ENCODE measurements at regions not wholly inside any gene's neighbourhood (a gene's known extent, or its start where the extent isn't known, plus 50 kb on each side); places are given as distances from the start of the nearest gene placed in this dataset.

DNA sequence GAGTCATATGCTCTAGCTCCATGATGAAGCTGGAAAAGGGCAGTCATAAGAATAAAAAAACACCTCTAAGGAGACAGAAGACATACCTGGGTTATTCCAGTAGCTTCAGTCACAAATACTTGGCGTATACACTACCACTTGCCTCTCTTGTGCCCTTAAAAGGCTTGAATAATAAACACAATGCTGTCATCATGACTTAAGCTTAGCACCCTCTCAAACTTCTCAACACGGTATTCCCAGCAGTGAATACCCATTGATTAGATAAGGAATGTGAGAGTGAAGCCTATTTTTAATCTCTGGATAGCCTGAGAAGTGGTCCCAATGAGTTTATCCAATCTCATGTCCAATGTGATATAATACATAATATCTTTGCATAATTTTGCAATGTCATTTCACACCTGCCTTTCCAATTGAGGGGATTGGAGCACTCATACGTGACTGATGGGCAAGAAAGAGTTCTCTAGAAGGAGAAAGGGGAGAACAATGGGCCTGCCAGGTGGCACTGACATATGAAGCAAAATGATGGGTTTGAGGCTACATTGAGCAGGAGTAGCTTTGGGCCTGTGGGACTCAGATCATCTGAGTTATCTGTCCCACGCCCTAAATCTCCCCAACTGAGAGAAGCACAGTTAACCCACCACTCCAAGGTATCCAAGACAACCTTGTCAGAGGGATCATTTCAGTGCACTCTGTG, 298.6 kb upstream of the DAB1 start:
- no peak for DNase-seq

DNA sequence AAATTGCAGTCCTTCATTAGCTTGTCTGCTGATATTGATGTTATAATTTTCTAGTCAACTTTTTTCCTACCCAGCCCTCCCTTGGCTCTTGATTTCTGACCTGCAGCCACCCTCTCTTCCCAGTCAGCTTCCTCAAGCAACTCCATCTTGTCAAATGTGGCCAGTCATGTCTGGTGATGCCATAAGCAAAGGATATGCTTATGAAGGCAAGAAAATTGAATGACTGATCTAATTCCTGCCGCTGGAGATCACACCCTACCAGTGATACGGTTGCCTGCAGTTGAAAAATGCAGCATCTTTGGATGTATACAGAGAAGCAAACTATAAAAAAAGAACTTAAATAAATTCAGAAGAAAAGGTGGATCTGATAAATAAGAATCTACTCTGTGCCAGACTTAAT, 297.1 kb upstream of the DAB1 start:
- no peak for DNase-seq

DNA sequence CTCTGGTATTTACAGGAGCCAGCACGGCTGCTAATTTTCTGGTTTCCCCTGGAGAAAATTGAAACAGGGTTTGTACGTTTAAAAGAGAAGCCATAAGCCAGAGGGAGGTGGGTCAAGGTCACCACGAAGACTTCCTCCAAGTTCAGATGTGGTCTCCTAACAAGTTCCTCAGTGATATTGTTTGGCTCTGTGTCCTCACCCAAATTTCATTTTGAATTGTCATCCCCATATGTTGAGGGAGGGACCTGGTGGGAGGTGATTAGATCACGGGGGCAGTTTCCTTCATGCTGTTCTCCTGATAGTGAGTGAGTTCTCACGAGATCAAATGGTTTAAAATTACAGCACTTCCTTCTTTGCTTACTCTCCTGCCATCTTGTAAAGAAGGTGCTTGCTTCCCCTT, 295.4 kb upstream of the DAB1 start:
- DNase-seq, result no peak

DNA sequence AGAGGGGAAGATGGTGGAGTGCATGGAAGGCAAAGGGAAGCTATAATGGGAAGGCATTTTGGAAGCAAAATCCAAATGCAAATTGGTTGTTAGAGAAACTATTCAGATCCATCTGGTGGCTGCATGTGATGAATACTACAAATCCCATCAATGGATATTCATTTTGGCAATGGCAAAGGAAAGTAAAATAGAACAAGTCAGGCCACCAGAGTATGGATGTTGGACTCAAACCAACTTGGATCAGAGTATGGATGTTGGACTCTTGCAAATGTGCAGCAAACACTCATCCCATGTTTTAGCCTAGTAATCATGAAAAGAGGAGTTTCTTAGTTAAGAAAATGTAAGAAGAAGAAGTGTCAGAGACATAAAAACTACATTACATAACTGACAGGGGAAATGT, 289.6 kb upstream of the DAB1 start:
- DNase-seq, result no peak

DNA sequence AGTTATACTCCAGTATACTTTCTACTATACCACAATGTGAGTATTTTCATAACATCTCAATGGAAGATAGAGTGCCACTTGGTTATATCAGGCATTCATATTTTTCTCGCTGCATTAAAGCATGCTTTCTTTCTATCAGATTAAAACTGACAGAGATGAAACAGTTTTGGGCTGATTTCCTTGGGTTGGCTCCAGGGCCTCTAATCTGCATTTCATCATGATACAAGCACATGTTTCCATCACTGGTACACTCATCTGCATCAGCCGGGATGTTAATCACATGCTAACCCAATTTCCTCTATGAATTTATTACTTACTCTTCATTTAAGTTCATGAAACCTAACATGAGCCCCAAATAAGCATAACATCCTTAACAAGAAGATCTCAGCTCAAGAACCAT, 289.0 kb upstream of the DAB1 start:
- no peak for DNase-seq

DNA sequence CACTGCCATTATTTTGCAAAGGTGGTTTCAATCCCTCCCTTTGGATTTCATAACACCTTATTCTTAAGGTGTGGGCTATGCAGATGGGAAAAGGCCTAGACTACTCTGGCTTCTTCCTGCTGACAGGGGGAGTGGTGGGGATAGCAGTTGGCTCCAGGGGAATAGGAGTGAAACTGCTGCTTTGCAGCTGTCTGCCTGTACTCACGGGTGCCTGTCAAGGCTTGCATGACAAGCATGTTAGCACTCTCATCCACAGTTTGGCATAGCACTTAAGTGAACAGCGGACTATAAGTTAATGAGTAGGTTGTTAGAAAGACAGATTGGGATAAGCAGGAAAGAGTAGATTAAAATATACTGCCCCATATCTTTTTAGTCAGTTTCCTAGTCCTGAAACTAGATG, 287.5 kb upstream of the DAB1 start:
- no peak for DNase-seq

DNA sequence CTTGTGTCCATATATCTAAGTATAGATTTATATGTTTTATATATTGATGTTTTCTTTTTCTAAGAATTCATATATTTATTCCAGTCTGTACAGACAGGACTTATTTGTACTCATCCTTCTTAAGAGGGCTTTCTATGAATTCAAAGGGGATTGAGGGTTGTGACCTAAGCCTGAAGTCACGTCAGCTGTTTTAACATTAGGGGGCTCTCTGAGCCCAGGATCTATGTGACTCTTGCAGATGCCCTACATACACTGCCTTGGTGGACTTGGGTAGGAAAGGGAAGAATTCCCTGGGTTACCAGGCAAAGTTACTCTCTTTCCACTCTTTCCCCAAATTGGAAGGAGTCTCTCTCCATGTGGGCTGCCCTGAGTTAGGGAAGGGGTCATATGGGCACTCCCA, 283.8 kb upstream of the DAB1 start:
- no peak for DNase-seq

DNA sequence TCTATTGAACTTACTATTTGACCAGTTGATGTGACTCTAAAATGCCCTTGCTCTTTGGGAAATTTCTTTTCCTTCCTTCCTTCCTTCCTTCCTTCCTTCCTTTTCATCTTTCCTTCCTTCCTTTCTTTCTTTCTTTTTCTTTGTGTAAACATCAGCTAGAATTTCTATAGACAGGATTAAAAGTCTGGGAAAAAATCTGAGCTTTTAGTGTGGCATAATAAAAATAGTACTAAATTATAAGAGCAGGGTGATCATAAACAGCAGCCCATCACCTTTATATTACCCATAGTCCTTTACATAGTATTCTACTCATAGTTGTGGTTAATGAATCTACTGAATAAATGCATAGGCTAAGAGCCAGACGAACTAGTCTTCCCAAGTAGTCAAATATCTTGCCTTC, 281.0 kb upstream of the DAB1 start:
- DNase-seq, result no peak

DNA sequence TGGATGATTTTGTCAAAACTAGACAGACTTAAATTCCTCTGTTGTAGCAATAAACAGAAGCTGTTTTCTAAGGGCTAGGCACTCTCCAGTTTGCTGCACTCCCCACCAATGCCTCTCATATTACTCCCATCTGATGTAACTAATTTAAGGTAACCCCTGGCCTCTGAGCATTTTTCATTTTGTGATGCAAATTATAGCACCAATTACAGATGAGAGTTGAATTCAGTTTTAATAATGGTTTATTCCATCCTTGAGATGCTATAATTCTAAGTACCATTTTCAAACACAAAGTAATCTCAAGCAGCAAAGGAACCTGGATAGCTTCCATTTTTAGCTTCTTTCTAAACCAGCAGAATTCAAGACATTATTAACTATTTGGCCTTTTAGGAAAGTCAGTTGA, 280.4 kb upstream of the DAB1 start:
- DNase-seq, result no peak

DNA sequence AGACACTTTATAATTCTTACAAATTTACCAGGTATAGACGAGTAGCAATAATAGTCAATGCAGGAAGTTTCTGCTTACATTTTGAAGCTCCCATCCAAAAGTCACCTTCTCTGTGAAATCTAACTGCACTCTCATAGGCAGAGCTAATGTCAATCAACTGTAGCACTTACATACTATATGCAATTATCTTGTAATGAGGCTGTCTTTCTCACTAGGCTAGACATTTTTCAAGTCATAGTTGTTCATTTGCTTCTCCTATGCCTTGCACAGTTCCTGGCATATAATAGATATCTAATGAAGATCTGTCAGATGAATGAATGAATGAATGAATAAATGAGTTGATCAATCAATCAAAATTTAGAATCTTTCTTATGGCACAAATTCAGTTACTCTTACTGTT, 273.0 kb upstream of the DAB1 start:
- no peak for DNase-seq

DNA sequence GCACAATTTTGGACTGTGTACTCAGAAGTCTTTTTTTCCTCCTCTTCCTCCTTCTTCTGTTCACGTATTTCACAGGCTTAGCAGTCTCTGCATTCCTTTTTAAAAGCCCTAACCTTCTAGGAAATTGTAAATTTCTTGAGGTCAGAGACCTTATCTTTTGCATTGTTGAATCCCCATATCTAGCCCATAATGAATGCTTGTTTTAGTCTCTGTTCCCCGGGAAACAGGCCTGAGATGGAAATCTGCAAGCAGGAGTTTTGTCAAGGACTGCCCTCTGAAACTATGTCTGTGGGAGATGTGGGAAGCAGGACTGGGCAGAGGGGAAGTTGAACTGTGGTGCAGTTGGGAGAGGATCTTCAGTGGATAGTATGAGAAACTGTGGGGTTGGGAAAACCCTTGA, 272.2 kb upstream of the DAB1 start:
- DNase-seq, result no peak

DNA sequence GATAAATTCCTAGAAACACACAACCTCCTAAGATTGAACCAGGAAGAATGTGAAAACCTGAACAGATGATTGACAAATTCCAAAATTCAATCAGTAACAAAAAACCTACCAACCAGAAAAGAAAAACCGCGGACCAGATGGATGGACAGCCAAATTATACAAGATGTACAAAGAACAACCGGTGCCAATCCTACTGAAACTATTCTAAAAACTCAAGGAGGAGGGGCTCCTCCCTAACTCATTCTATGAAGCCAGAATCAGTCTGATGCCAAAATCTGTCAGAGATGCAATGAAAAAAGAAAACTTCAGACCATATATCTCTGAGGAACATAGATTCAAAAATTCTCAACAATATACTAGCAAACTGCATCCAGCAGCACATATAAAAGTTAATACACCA, 262.4 kb upstream of the DAB1 start:
- no peak for DNase-seq

DNA sequence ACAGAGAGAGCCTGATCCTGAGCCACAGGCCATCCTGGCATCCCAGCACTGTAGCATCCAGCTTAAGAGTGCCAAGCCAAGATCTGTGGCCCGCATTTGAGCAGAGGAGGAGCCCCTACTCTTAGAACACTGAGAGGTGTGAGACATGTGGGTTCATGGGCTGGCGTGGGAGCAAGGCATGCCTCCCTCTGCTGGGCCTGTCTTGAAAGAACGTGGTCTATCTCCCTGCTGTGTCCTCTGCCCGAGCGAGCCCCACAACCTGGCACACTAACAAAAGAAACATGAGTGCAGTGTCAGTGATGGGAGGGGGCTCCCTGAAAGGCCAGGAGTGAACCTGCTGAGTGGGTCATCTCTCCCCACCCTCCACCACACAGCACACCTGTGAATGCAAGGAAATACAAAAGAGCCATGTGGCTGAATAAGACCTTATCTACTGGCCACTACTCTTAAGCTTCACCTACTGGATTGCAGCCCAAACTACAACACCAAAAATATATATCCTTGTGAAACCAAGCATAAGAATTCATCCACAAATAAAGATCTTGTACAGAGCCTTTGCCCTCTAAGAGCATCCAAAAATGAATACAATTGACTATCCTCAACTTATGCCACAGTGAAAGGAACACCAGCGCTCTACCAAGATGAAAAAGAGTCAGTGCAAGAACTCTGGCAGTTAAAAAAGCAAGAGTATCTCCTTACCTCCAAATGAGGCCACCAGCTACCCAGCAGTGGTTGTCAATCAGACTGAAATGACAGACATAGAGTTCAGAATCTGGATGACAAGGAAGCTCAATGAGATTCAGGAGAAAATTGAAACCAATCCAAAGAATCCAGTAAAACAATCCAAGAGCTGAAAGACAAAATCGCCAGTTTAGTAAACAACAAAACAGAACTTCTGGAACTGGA, 259.4 kb upstream of the DAB1 start:
- no peak for DNase-seq

DNA sequence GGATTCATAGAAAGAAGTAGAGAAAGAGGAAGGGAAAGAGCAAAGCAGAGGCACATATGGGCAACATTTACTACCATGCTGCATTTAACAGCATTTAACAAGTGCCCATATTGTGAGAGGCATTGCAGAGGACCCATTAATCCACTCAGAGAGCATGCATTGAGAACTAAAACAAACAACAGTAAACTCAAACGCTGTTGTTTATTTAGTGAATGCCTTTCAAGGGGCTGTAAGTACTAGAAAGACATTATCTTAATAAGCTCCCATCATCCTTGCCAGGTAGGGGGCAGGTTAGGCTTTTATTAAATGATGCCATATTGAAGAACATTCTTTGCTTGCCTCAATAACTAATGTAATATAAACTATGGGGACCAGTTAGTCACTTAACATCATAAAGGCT, 254.3 kb upstream of the DAB1 start:
- DNase-seq, result no peak

DNA sequence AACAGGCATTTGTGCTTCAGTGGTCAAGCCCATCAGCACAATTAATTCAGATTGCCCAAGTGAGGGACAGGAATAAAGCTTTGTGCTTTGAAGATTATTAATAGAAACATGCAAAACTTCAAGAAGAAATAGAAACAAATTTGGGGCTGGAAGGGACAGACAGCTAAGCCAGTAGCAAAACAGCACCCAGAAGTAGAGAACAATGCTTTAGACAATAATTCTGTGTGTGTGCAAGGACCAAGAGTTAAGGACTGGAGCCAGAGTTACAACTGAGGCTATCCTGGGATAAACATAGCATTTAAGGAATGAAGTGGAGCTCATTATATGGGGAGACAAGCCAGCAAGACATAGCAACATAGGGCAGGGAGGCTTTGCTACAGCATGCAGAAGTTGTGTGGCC, 251.9 kb upstream of the DAB1 start:
- no peak for DNase-seq

DNA sequence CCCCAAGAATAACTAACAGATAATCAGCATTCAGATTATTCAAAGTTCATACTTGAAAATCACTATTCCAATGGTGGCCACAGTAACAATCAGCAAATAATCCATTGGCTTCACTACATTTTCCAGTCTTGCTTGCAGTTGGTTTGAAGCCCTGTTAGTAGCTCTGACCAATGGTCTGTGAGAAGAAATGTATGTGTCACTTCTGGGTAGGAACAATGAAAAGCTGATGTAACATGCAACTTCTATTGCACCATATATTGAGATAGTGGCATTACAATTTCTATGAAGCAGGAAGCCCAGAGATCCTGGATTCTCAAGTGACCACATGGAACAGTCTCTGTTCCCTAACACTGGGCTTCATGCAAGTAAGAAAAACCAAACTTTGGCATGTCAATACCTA, 250.9 kb upstream of the DAB1 start:
- DNase-seq, result no peak

DNA sequence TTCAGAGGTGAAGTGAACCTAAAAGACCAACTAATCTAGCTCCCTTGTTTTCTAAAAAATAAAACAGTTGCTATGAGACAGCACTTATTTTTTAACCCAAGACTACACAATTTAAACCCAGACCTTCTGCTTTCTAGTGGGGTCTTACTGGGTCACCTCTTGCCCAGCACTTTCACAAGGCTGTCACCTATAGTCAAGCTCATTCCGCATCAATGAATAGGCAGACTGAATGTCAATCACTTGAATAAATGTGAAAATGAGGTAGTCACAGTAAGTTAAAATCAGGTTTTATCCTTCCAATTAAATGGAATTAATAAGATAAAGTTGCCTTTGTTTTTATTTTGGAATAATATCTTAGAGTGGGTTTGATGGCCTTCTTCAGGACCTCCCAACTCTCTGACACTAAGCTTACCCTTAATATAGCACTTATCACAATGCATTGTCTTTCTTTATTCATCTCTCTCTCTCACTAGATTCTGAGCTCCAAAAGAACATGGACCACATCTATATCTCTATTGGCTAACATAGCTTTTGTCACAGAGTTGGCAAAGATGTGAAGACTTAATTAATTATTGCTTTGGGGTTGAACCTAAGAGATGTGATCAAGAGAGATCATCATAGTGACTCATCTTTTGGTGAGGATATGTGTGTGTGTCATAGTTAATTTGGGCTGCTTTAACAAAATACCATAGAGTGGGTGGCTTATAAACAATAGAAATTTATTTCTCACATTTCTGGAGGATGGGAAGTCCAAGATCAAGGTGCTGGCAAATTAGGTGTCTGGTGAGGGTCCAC, 248.7 kb upstream of the DAB1 start:
- DNase-seq, result no peak

DNA sequence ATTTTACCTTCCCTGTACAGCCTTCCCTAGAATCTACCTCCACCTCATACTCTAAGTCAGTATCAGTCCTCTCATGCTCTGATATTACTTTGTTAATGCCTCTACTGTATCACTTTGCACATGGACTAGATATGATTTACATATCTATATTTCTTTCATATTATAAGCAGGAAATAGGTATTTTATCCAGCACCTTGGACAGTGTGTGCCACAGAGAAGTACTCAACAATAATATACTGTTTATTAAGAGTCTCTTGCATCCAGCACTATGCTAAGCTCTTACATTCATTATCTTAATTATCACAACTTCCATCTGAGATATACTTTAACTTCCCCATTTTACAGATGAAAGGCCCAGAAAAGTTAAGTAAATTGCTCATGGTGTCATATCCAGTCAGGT, 247.9 kb upstream of the DAB1 start:
- DNase-seq, result no peak

DNA sequence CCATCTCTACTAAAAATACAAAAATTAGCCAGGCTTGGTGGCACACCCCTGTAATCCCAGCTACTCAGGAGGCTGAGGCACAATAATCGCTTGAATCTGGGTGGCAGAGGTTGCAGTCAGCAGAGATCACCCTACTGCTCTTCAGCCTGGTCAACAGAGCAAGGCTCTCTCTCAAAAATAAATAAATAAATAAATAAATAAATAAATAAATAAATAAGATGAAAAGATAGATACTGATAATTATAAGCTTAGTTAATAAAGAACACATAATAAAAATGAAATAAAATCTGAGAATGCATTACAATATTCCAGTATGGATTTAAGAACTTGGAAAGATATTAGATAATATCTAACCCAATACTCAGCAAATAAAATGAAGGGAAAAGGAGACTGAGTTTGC, 235.9 kb upstream of the DAB1 start:
- no peak for DNase-seq

DNA sequence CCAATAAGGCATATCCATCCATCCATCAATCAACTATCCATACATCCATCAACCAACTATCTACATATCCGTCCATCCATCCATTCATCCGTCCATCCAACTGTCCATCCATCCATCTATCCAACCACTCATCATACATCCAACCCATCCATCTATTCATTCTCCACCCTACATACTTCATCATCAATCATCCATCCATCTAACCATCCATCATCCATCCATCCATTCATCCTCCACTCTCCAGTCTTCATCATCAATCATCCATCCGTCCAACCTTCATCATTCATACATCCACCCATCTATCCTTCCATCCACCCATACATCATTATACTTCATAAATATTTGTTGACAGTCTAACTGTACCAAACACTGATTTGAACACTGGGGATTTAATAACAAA, 231.3 kb upstream of the DAB1 start:
- no peak for DNase-seq

DNA sequence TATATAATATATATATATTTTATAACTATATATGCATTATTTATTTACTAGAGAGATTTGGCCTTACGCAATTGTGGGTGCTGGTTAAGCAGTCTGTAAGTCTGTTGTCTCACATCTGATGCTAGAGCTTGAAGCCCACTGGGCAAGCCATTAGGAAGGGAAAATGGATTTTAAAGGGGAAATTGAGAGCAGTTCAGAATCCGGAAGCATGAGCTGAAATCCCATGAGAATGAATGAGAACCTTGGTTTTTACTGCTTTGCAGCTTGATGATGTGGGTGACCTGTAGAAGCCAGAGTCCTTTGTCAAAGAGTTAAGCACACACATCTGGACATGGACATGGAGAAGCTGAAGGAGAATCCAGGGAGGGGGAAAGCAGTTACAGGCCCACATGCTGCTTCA, 220.8 kb upstream of the DAB1 start:
- no peak for DNase-seq

DNA sequence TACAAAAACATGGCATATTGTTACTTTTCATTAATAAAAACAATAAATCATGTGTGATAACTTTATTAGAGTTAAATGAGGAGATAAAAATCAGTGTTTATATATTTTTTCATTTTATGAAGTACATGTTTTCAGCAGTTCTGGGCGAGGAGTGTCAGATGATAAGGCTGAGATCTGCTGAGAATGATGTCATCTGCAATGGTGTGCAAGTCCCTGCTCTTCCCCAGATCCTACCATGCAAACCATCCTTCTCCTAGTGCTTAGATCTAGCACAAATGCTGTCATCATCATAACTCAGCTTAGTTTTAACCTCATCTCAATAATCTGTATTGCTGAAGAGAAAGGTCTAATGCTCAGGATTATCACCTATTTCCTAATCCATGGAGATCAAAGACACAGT, 214.4 kb upstream of the DAB1 start:
- no peak for DNase-seq

DNA sequence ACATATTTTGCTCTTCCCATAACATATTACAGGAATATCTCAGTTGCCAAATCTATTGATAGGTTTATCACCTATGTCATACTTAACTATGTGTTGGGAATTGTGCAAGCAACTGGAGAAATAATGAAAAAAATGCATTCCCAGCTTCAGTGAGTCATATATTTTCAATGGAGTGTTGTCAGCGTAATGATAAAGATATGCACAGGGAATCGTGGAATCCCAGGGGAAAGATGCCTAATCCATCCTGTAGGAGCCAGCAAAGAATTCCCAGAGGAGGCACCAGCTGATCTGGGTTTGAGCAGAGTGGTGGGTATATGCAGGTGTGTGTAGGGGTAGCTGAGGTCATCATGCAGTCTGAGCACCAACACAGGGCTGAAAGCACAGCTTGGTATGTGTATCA, 213.3 kb upstream of the DAB1 start:
- DNase-seq, result no peak

Measured in left kidney (tissue), 1 donor.